HEK293 (cell line): ENCODE measurements at regions not wholly inside any gene's neighbourhood (a gene's known extent, or its start where the extent isn't known, plus 50 kb on each side); places are given as distances from the start of the nearest gene placed in this dataset.

Experiments
- CTCF ChIA-PET: fragments of 350-600 bp; formaldehyde crosslinking; extraction: SDS; loops from one replicate; lab custom pipeline; 2021; ENCODE audit warnings: antibody characterized with exemption; lab: Yijun Ruan, JAX
- POLR2A ChIA-PET: fragments of 300-600 bp; formaldehyde crosslinking; extraction: SDS; loops from one replicate; lab custom pipeline; 2020; ENCODE audit warnings: antibody characterized with exemption, inconsistent platforms; lab: Yijun Ruan, JAX
- H3K27ac ChIP-seq: fragments of 200-500 bp; sonication (Bioruptor generic); 2 replicates; pipeline ENCODE4 v1.5.1; 2014; ENCODE audit warnings: low read depth, low read length, control low read depth, inconsistent platforms; ENCODE audit errors: extremely low read depth
- H3K36me3 ChIP-seq, 2 experiments: fragments of 200-500 bp in 1 of 2; sonication (Bioruptor generic) in 1 of 2; 1 replicate in 1 of 2; 2 replicates in 1 of 2; pipeline ENCODE4 v1.5.1; 2014 to 2017; ENCODE audit warnings: inconsistent platforms in 2 of 2, low read length in 2 of 2; ENCODE audit not compliant: control insufficient read depth in 2 of 2, insufficient read depth in 1 of 2
- H3K4me1 ChIP-seq: fragments of 200-500 bp; sonication (Bioruptor generic); 2 replicates; pipeline ENCODE4 v1.5.1; 2014; ENCODE audit warnings: mild to moderate bottlenecking, low read length, inconsistent platforms; ENCODE audit not compliant: control insufficient read depth, insufficient read depth
- H3K4me3 ChIP-seq: 2 replicates; pipeline ENCODE4 v1.5.1; 2011; ENCODE audit warnings: low read depth, mild to moderate bottlenecking, control low read depth, low read length, moderate library complexity
- H3K9me3 ChIP-seq: fragments of 200-500 bp; sonication (Bioruptor generic); 2 replicates; pipeline ENCODE4 v1.5.1; 2014; ENCODE audit warnings: low read depth, low read length, inconsistent platforms; ENCODE audit not compliant: control insufficient read depth, insufficient read depth
- BCL11B ChIP-seq: fragments of 450-650 bp; formaldehyde crosslinking; IDR thresholded peaks from 2 replicates; pipeline ENCODE4 v1.5.1; 2016; ENCODE audit warnings: low read depth, missing biosample characterization, missing genetic modification characterization
- GLIS1 ChIP-seq: fragments of 450-650 bp; formaldehyde crosslinking; IDR thresholded peaks from 2 replicates; pipeline ENCODE4 v1.5.1; 2016; ENCODE audit warnings: missing biosample characterization, missing genetic modification characterization
- HOXA7 ChIP-seq: sonication (generic); formaldehyde crosslinking; IDR thresholded peaks from 2 replicates; pipeline ENCODE4 v1.8.1; 2022; ENCODE audit warnings: missing genetic modification reagents, borderline replicate concordance
- MZF1 ChIP-seq: fragments of 450-650 bp; formaldehyde crosslinking; IDR thresholded peaks from 2 replicates; pipeline ENCODE4 v1.5.1; 2017; ENCODE audit warnings: missing biosample characterization, missing genetic modification characterization, borderline replicate concordance
- PRDM4 ChIP-seq: fragments of 450-650 bp; formaldehyde crosslinking; IDR thresholded peaks from 2 replicates; pipeline ENCODE4 v1.5.1; 2017; ENCODE audit warnings: missing biosample characterization, missing genetic modification characterization
- SALL2 ChIP-seq: fragments of 450-650 bp; formaldehyde crosslinking; IDR thresholded peaks from 2 replicates; pipeline ENCODE4 v1.5.0; 2017; ENCODE audit warnings: missing biosample characterization, mild to moderate bottlenecking, missing genetic modification characterization, borderline replicate concordance
- TCF7L2 ChIP-seq: IDR thresholded peaks from 2 replicates; pipeline ENCODE4 v1.6.1; 2011; ENCODE audit warnings: low read depth, mild to moderate bottlenecking, inconsistent platforms, low read length, moderate library complexity, borderline replicate concordance
- ZBTB49 ChIP-seq: fragments of 450-650 bp; formaldehyde crosslinking; IDR thresholded peaks from 2 replicates; pipeline ENCODE4 v1.5.1; 2016; ENCODE audit warnings: missing biosample characterization, missing genetic modification characterization, low read depth
- ZNF140 ChIP-seq: fragments of 450-650 bp; formaldehyde crosslinking; IDR thresholded peaks from 2 replicates; pipeline ENCODE4 v1.5.1; 2016; ENCODE audit warnings: missing biosample characterization, missing genetic modification characterization
- ZNF350 ChIP-seq: fragments of 450-650 bp; formaldehyde crosslinking; IDR thresholded peaks from 2 replicates; pipeline ENCODE4 v1.5.0; 2017; ENCODE audit warnings: missing biosample characterization, mild to moderate bottlenecking, missing genetic modification characterization
- ZNF366 ChIP-seq: fragments of 450-650 bp; formaldehyde crosslinking; conservative IDR thresholded peaks from 2 replicates; pipeline ENCODE4 v1.5.1; 2016; ENCODE audit warnings: missing biosample characterization, missing genetic modification characterization
- ZNF37A ChIP-seq: fragments of 450-650 bp; IDR thresholded peaks from 2 replicates; pipeline ENCODE4 v1.5.1; 2018; ENCODE audit warnings: missing biosample characterization, missing genetic modification characterization
- ZNF488 ChIP-seq: fragments of 450-650 bp; formaldehyde crosslinking; IDR thresholded peaks from 2 replicates; pipeline ENCODE4 v1.5.1; 2016; ENCODE audit warnings: missing biosample characterization, missing genetic modification characterization
- ZNF555 ChIP-seq: fragments of 450-650 bp; formaldehyde crosslinking; conservative IDR thresholded peaks from 2 replicates; pipeline ENCODE4 v1.5.1; 2017; ENCODE audit warnings: missing biosample characterization, mild to moderate bottlenecking, missing genetic modification characterization, inconsistent platforms
- ZNF596 ChIP-seq: fragments of 450-650 bp; IDR thresholded peaks from 2 replicates; pipeline ENCODE4 v1.5.0; 2018; ENCODE audit warnings: missing biosample characterization, mild to moderate bottlenecking, missing genetic modification characterization, moderate library complexity
- ZNF610 ChIP-seq: fragments of 450-650 bp; formaldehyde crosslinking; IDR thresholded peaks from 2 replicates; pipeline ENCODE4 v1.5.1; 2016; ENCODE audit warnings: missing biosample characterization, missing genetic modification characterization, borderline replicate concordance
- ZNF621 ChIP-seq: fragments of 450-650 bp; formaldehyde crosslinking; IDR thresholded peaks from 2 replicates; pipeline ENCODE4 v1.5.1; 2017; ENCODE audit warnings: missing biosample characterization, missing genetic modification characterization
- ZNF623 ChIP-seq: fragments of 450-650 bp; formaldehyde crosslinking; IDR thresholded peaks from 2 replicates; pipeline ENCODE4 v1.5.1; 2016; ENCODE audit warnings: missing biosample characterization, missing genetic modification characterization
- ZNF629 ChIP-seq: fragments of 450-650 bp; formaldehyde crosslinking; IDR thresholded peaks from 2 replicates; pipeline ENCODE4 v1.5.1; 2017; ENCODE audit warnings: missing biosample characterization, missing genetic modification characterization
- ZNF660 ChIP-seq: fragments of 450-650 bp; IDR thresholded peaks from 2 replicates; pipeline ENCODE4 v1.5.1; 2018; ENCODE audit warnings: missing biosample characterization, mild to moderate bottlenecking, missing genetic modification characterization
- ZNF677 ChIP-seq: fragments of 450-650 bp; IDR thresholded peaks from 2 replicates; pipeline ENCODE4 v1.5.0; 2018; ENCODE audit warnings: missing biosample characterization, mild to moderate bottlenecking, missing genetic modification characterization, moderate library complexity
- ZNF768 ChIP-seq: fragments of 450-650 bp; formaldehyde crosslinking; IDR thresholded peaks from 2 replicates; pipeline ENCODE4 v1.5.1; 2018; ENCODE audit warnings: missing biosample characterization, mild to moderate bottlenecking, missing genetic modification characterization
- TF ChIP-seq, protein P1 (sequence below): fragments of 450-650 bp; formaldehyde crosslinking; IDR thresholded peaks from 2 replicates; pipeline ENCODE4 v1.5.1; 2017; ENCODE audit warnings: missing biosample characterization, missing genetic modification characterization

DNA sequence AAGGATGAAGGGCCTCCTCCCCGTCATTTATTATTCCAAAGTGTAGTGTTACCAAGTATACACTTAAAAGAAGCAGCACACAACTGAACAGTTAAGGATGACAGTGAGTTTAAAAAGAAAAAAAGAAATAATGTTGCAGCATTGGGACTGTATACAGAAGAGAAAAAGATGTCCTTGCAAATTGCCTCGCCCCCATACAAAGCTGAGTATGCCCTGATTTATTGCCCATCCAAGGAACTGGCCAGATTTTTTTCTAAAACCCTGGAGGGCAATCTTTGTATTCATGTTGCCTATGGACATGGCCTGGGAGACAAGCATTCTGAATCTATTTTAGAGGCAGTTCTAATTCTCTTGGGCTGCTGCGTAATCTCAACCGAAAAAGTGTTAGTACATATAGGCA lies 182.7 kb upstream of the NR4A3 start:
- H3K4me1 ChIP-seq: no peaks in the 10 kb centered on the region
- no peak overlapping the region for H3K27ac ChIP-seq
- TF ChIP-seq ZNF37A (tag by site-specific recombination): no peak
- no peak for TF ChIP-seq ZNF660
- no peak for TF ChIP-seq SALL2
- no peak for TF ChIP-seq GLIS1 (tag by site-specific recombination)
- no peak for TF ChIP-seq ZNF623 (tag by site-specific recombination)
- no peak for TF ChIP-seq ZNF366 (tag by site-specific recombination)
- no peaks in the 10 kb centered on the region for H3K9me3 ChIP-seq
- H3K36me3 ChIP-seq: no peaks in the 10 kb centered on the region
- no peak overlapping the region for H3K4me3 ChIP-seq
- ChIA-PET CTCF (no interaction called here), POLR2A (no interaction called here)

- ChIA-PET CTCF (no interaction called here), POLR2A (no interaction called here)
These were observed 174.1 kb upstream of the NR4A3 start for GRCh38 chr9:99647604-99648003.

GRCh38 chr9:99650187-99650874 lies 171.4 kb upstream of the NR4A3 start:
- no peaks in the 10 kb centered on the region for H3K36me3 ChIP-seq
- no peaks in the 10 kb centered on the region for H3K9me3 ChIP-seq
- POLR2A ChIA-PET: no interaction called here
- CTCF ChIA-PET: interaction anchor here (0.5 kb wide), 1 partner anchor 19 kb away, joined by 3 read pairs; no protein-coding TSS in a partner anchor
- H3K27ac ChIP-seq: no peak overlapping the region
- no peak overlapping the region for H3K4me3 ChIP-seq
- H3K4me1 ChIP-seq: no peaks in the 10 kb centered on the region
- TF ChIP-seq ZNF555 (tag by site-specific recombination) (no peak), MZF1 (tag by site-specific recombination) (no peak), ZNF768 (tag by site-specific recombination) (no peak), BCL11B (tag by site-specific recombination) (no peak), ZNF488 (tag by site-specific recombination) (no peak), TCF7L2 (no peak), ZNF610 (no peak), PRDM4 (tag by site-specific recombination) (no peak), ZNF350 (tag by site-specific recombination) (no peak), ZNF140 (tag by site-specific recombination) (no peak), ZNF596 (tag by site-specific recombination) (no peak), ZNF621 (no peak), ZNF629 (tag by site-specific recombination) (no peak), HOXA7 (CRISPR knock-in tag) (no peak)
- TF ChIP-seq, protein P1, sequence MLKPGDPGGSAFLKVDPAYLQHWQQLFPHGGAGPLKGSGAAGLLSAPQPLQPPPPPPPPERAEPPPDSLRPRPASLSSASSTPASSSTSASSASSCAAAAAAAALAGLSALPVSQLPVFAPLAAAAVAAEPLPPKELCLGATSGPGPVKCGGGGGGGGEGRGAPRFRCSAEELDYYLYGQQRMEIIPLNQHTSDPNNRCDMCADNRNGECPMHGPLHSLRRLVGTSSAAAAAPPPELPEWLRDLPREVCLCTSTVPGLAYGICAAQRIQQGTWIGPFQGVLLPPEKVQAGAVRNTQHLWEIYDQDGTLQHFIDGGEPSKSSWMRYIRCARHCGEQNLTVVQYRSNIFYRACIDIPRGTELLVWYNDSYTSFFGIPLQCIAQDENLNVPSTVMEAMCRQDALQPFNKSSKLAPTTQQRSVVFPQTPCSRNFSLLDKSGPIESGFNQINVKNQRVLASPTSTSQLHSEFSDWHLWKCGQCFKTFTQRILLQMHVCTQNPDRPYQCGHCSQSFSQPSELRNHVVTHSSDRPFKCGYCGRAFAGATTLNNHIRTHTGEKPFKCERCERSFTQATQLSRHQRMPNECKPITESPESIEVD (tag by site-specific recombination): no peak

More at GRCh38 chr9:99647604-99648003, 174.1 kb upstream of the NR4A3 start:
- Histone ChIP-seq H3K4me1 (no peaks in the 10 kb centered on the region), H3K9me3 (no peaks in the 10 kb centered on the region), H3K36me3 (no peaks in the 10 kb centered on the region), H3K4me3 (no peak overlapping the region), H3K27ac (no peak overlapping the region)
- TF ChIP-seq ZNF677: peak; percentile 98
- TF ChIP-seq ZBTB49: no peak
- TF ChIP-seq, all 188 proteins: peak for 1
